ENCODE measurements at regions not wholly inside any gene's neighbourhood (a gene's known extent, or its start where the extent isn't known, plus 50 kb on each side); places are given as distances from the start of the nearest gene placed in this dataset.

DNA sequence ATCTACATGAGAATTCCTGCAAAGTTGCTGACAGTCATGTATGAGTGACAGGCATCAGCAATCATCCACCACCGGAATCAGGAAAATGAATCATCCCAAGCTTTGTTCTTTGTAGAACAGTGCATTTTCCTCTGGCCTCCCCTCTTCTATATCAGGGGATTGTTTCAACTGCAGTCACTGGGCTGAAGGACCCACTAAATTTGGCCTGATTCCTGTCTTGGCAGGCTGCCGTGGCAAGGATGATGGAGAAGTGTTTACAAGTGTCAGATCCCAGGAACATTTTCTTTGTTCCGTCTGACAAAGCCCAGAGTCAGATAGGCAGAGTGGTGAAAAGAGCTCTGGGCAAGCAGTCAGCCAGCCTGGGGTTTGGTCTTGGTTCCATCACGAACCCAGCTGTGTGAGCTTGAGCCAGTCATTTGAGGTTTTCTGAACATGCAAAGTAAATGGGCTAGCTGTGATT lies 175.1 kb upstream of the TSC22D2 start:
- TF ChIP-seq POLR2A (IDR thresholded peaks at IDR 0.05) = no peak
- TF ChIP-seq, protein P1, sequence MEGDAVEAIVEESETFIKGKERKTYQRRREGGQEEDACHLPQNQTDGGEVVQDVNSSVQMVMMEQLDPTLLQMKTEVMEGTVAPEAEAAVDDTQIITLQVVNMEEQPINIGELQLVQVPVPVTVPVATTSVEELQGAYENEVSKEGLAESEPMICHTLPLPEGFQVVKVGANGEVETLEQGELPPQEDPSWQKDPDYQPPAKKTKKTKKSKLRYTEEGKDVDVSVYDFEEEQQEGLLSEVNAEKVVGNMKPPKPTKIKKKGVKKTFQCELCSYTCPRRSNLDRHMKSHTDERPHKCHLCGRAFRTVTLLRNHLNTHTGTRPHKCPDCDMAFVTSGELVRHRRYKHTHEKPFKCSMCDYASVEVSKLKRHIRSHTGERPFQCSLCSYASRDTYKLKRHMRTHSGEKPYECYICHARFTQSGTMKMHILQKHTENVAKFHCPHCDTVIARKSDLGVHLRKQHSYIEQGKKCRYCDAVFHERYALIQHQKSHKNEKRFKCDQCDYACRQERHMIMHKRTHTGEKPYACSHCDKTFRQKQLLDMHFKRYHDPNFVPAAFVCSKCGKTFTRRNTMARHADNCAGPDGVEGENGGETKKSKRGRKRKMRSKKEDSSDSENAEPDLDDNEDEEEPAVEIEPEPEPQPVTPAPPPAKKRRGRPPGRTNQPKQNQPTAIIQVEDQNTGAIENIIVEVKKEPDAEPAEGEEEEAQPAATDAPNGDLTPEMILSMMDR (IDR thresholded peaks at IDR 0.05) = no peak
- no peak for TF ChIP-seq POLR2AphosphoS5 (IDR thresholded peaks at IDR 0.05)
- TF ChIP-seq EP300 (IDR thresholded peaks at IDR 0.05) = no peak
